Right kidney (tissue), 1 donor: ENCODE measurements at regions not wholly inside any gene's neighbourhood (a gene's known extent, or its start where the extent isn't known, plus 50 kb on each side); places are given as distances from the start of the nearest gene placed in this dataset.

Experiments
- DNase-seq: peaks from one replicate; pipeline ENCODE4 v3.0.0-alpha.2; 2016

DNA sequence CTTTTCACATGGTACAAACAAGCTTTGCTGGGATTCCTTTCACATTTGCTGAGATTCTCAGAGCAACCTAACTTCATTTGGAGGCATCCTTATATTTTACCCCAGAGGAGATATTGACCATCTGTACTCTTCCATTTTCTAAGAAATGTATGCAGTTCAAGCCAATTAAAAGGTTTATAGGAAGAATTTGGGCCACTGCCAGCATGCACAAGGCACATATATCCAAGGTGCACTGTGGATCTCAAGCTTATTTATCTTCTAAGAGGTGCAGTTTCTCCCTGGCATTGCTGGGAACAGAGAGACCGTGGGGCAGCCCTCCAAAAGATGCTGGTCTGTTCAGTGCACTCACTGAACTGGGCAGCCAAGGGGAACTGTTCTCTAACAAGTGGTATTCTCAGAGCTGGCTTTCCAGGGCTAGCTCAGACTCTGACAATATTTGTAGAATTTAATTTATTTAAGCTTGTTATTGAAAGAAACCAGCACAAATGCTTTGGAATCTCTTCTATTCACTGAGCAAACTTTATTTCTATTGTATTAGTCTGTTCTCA, 213.3 kb downstream of the TENT4A start:
- DNase-seq = no peak

GRCh38 chr5:6936031-6936430, 222.8 kb downstream of the TENT4A start:
- DNase-seq = no peak

DNA sequence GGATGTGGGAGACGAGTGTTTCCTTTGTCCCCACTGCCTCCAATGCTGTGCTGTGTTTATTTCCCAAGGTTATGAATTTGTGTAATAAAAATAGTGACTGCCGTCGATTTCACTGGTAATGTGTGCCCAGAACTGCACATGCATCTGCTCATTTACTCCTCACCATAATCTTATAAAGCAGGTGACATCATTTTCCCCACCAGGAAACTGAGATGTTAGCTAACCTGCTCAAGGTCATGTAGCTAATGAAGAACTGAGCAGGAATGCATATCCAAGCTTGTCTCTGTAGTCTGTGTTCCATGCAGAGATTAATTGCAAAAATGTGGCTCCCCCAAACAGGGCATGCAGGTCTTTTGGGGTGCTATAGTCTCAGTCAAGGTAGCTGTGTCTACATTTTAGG, 224.4 kb downstream of the TENT4A start:
- DNase-seq = no peak

DNA sequence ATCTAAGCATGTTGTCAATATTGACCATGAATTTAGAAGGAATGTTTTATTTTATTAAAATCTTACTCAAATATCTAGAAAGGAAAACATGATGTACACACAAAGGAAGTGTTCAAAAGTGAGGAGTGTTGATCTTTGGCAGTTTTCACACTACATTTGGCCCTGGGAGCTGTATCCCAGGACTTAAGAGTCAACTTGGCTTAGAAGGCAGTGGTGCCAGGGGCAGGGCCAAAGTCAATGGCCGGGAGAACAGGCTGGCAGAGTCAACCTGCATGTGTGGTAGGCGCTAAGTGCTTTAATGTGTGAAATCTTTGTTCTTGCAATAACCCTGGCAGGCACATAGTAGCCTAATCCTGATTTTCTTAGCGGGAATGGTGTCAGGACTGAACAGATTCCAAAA, 228.4 kb downstream of the TENT4A start:
- DNase-seq = no peak

- no peak for DNase-seq
Observed at GRCh38 chr5:6943197-6944112, 230.2 kb downstream of the TENT4A start.

GRCh38 chr5:6948562-6948961, 235.3 kb downstream of the TENT4A start:
- no peak for DNase-seq

GRCh38 chr5:6949230-6949629, 236.0 kb downstream of the TENT4A start:
- DNase-seq = no peak

- no peak for DNase-seq
Observed at GRCh38 chr5:6950250-6950649, 237.0 kb downstream of the TENT4A start.

DNA sequence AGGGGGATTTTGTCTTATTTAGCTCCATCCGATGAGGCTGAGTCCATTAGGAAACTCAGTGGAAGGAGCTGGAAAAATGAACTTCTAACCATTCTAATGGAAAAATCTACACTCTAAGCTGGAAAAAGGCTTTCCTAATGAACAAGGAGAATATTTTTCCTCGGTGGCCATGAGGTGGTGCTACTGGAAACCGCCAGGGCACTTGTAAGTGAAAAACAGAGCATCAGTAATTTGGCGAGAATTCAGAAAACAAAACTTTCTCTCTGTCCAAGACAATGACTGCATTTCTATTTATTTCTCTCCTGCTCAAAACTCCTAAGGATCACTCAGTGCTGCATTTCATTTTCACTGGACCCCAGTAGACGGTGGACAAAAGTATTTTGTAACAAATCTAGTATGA, 237.6 kb downstream of the TENT4A start:
- DNase-seq = no peak

DNA sequence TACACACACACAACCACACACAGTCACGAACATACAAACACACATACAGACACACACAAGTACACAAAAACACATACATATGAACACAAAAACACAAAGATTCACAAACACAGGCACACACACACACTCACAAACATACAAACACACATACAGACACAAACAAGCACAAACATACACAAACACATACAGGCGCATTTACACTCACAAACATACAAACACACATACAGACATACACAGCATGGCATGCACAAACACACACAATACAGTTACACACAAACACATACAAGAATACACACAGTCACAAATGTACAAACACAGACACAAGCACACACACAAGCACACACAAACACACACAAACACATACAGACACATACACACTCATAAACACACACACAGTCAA, 247.9 kb downstream of the TENT4A start:
- no peak for DNase-seq

- DNase-seq = no peak
Observed at GRCh38 chr5:6961837-6962635, 248.8 kb downstream of the TENT4A start.

- no peak for DNase-seq
Observed at GRCh38 chr5:6976971-6977370, 263.7 kb downstream of the TENT4A start.

GRCh38 chr5:6979061-6979460, 265.8 kb downstream of the TENT4A start:
- DNase-seq = no peak

GRCh38 chr5:6989230-6989629, 276.0 kb downstream of the TENT4A start:
- DNase-seq = no peak

GRCh38 chr5:6994097-6994496, 280.9 kb downstream of the TENT4A start:
- DNase-seq = no peak

DNA sequence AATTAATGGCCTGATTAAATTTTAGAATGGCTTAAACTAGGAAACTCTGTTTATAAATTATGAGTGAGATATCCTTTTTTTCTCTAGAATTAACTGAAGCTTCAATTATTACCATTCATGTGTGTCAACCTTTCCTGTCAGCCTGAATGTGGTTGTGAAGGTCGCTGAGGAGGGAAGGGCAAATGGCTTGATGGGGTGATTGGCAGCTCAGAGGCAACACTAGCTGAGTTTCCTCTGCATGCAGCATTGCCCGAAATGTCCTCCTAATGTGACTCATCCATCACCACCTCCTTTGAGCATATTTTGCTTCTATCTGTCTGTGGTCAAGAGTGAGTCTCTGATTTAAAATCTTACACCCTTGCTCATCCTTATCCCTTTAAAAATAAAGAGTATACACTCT, 281.9 kb downstream of the TENT4A start:
- no peak for DNase-seq

GRCh38 chr5:7000310-7000709, 287.1 kb downstream of the TENT4A start:
- DNase-seq = no peak

DNA sequence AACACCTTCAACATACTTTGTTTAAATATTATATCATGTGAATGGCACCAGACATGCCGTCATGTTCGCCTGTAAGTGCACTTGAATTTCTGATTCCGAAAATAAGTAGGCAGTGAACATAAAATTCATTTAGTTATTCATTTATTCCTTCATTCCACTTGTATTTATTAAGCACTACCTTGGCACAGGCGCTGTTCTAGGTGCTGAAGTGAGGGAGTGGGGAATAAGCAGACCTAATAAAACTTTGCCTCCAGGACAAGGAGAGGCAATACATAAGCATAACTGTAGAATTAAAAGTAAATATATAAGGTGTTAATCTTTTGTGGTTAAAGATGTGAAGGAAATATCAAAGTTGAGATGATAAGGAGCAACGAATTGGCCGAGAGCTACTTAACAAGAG, 297.4 kb downstream of the TENT4A start:
- DNase-seq = no peak

DNA sequence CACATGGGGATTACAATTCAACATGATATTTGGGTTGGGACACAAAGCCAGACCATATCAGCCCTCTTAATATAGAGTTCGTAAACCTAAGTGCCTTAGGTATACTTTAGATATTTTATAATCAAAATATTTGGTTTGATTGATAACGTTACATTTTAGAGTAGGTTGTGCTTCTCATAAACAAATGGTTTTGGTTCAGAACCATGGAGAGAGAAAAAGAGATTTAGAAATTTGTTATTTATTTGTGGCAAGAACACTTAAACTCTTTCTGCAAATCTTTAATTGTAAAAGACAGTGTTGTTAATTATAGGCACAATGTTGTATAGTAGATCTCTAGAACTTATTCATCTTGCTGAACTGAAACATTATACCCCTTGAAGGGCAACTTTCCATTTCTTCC, 298.8 kb downstream of the TENT4A start:
- no peak for DNase-seq

GRCh38 chr5:7014611-7015010, 301.4 kb downstream of the TENT4A start:
- DNase-seq = no peak

GRCh38 chr5:7015586-7016256, 302.5 kb downstream of the TENT4A start:
- DNase-seq = no peak

DNA sequence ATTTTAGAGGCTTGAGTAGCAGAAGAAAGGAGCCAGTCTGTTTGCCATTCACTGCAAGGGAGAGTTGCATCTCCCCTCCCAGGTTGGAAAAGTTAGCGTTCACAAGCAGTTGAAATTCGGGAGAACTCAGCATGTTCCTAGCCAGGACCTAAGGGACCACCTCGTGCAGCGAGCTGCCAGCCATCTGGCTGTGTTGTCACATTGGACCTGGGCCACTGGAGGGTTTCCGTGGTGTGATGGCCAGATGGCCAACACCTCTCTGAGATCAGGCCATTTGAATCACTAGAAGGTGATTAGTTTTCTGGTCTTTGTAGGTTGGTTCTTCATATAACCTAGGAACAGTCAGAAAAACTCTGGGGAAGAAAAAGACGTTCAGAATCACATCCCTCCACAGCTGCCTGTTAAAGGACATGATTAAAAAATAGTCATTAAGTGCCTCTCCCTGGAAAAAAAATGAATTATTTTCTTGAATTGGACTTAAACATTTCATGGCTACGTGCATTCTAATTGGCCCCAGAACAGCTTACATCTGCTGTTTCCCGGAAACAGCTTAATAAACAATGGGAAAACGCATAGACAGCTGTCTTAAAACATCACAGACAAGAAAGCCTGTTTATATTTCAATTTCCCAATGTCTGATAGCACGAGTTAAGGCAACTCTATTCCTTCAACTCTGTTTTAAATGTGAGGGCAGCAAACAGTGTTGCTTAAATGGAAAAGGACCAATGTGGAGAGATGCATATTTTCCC, 303.9 kb downstream of the TENT4A start:
- no peak for DNase-seq
